NCI-H510A (cell line): ENCODE measurements at regions not wholly inside any gene's neighbourhood (a gene's known extent, or its start where the extent isn't known, plus 50 kb on each side); places are given as distances from the start of the nearest gene placed in this dataset.
A peak's percentile ranks its signal among the peaks of the same experiment; 100 is the strongest.
"Not testable (repeated sequence)": the region's sequence is repeated elsewhere in the genome, so short reads cannot be mapped to it uniquely, and the experiment has no call there.

ENCODE experiments used
- DNase-seq: peaks from one replicate; lab custom pipeline; 2025; lab: John Stamatoyannopoulos, UW

GRCh38 chr1:90864681-90865080 lies 147.6 kb upstream of the BARHL2 start:
- no peak for DNase-seq

GRCh38 chr1:90862782-90863181 lies 145.7 kb upstream of the BARHL2 start:
- no peak for DNase-seq

- DNase-seq: not testable (repeated sequence)
Observed at GRCh38 chr1:90861421-90861820, 144.3 kb upstream of the BARHL2 start.

- DNase-seq: no peak
Observed at GRCh38 chr1:90856463-90857007, 139.4 kb upstream of the BARHL2 start.

GRCh38 chr1:90854397-90854924 lies 137.4 kb upstream of the BARHL2 start:
- DNase-seq: no peak

GRCh38 chr1:90851711-90852050 lies 134.6 kb upstream of the BARHL2 start:
- DNase-seq: no peak

- DNase-seq: peak; percentile 84
Observed at GRCh38 chr1:90850898-90851710, 134.0 kb upstream of the BARHL2 start.

GRCh38 chr1:90850181-90850897 lies 133.2 kb upstream of the BARHL2 start:
- DNase-seq: peak; percentile 11

- DNase-seq: no peak
Observed at GRCh38 chr1:90841473-90841872, 124.4 kb upstream of the BARHL2 start.

- DNase-seq: peak; percentile 13
Observed at GRCh38 chr1:90840352-90840751, 123.2 kb upstream of the BARHL2 start.

GRCh38 chr1:90839323-90839722 lies 122.2 kb upstream of the BARHL2 start:
- DNase-seq: no peak

GRCh38 chr1:90838720-90839119 lies 121.6 kb upstream of the BARHL2 start:
- DNase-seq: no peak

- DNase-seq: no peak
Observed at GRCh38 chr1:90837420-90837819, 120.3 kb upstream of the BARHL2 start.

- no peak for DNase-seq
Observed at GRCh38 chr1:90836345-90836679, 119.2 kb upstream of the BARHL2 start.

- DNase-seq: no peak
Observed at GRCh38 chr1:90835661-90836344, 118.7 kb upstream of the BARHL2 start.

- DNase-seq: no peak
Observed at GRCh38 chr1:90834886-90835660, 118.0 kb upstream of the BARHL2 start.

GRCh38 chr1:90834354-90834885 lies 117.3 kb upstream of the BARHL2 start:
- DNase-seq: no peak

GRCh38 chr1:90833466-90834110 lies 116.5 kb upstream of the BARHL2 start:
- no peak for DNase-seq

GRCh38 chr1:90831910-90832309 lies 114.8 kb upstream of the BARHL2 start:
- DNase-seq: no peak

GRCh38 chr1:90826834-90827233 lies 109.7 kb upstream of the BARHL2 start:
- DNase-seq: no peak

GRCh38 chr1:90826024-90826423 lies 108.9 kb upstream of the BARHL2 start:
- DNase-seq: no peak
